Stimulated activated CD4-positive, alpha-beta T cell treated with anti-CD3 and anti-CD28 coated beads, Interleukin-12 subunit alpha, Interleukin-12 subunit beta, amount 100 ng/mL, for 4 hours (primary cell): ENCODE measurements at regions not wholly inside any gene's neighbourhood (a gene's known extent, or its start where the extent isn't known, plus 50 kb on each side); places are given as distances from the start of the nearest gene placed in this dataset.
"Not testable (repeated sequence)": the region's sequence is repeated elsewhere in the genome, so short reads cannot be mapped to it uniquely, and the experiment has no call there.

Source experiments
- DNase-seq: peaks from one replicate; pipeline ENCODE4 v3.0.0-alpha.2; 2020

- DNase-seq: no peak
These were observed 108.4 kb upstream of the EGLN3 start for GRCh38 chr14:34059037-34059924.

- DNase-seq: no peak
These were observed 107.6 kb upstream of the EGLN3 start for GRCh38 chr14:34058510-34058909.

GRCh38 chr14:34056046-34056445, 105.2 kb upstream of the EGLN3 start:
- DNase-seq: no peak

GRCh38 chr14:34055157-34055950, 104.5 kb upstream of the EGLN3 start:
- no peak for DNase-seq

GRCh38 chr14:34053666-34054065, 102.8 kb upstream of the EGLN3 start:
- no peak for DNase-seq

GRCh38 chr14:34052658-34053014, 101.8 kb upstream of the EGLN3 start:
- no peak for DNase-seq

GRCh38 chr14:34051966-34052657, 101.2 kb upstream of the EGLN3 start:
- DNase-seq: no peak

GRCh38 chr14:34050606-34051005, 99.7 kb upstream of the EGLN3 start:
- DNase-seq: no peak

GRCh38 chr14:34049790-34050189, 98.9 kb upstream of the EGLN3 start:
- DNase-seq: no peak

GRCh38 chr14:34049187-34049586, 98.3 kb upstream of the EGLN3 start:
- not testable (repeated sequence) for DNase-seq

- no peak for DNase-seq
These were observed 96.1 kb upstream of the EGLN3 start for GRCh38 chr14:34046799-34047520.

GRCh38 chr14:34044666-34045306, 93.9 kb upstream of the EGLN3 start:
- no peak for DNase-seq

- no peak for DNase-seq
These were observed 93.4 kb upstream of the EGLN3 start for GRCh38 chr14:34044373-34044637.

GRCh38 chr14:34043627-34044372, 92.9 kb upstream of the EGLN3 start:
- DNase-seq: peak; percentile 11

GRCh38 chr14:34041220-34041619, 90.3 kb upstream of the EGLN3 start:
- DNase-seq: no peak

GRCh38 chr14:34040766-34041165, 89.9 kb upstream of the EGLN3 start:
- DNase-seq: no peak

- no peak for DNase-seq
These were observed 88.7 kb upstream of the EGLN3 start for GRCh38 chr14:34039428-34040047.

- no peak for DNase-seq
These were observed 87.6 kb upstream of the EGLN3 start for GRCh38 chr14:34038358-34039057.

GRCh38 chr14:34036319-34036766, 85.5 kb upstream of the EGLN3 start:
- DNase-seq: no peak

GRCh38 chr14:34035934-34036250, 85.0 kb upstream of the EGLN3 start:
- no peak for DNase-seq
